Heart right ventricle (tissue), 16 donors: ENCODE measurements at regions not wholly inside any gene's neighbourhood (a gene's known extent, or its start where the extent isn't known, plus 50 kb on each side); places are given as distances from the start of the nearest gene placed in this dataset.

Source experiments
- ATAC-seq, 8 donors: fragments of 200-7000 bp; cut with Tn5 transposase; one replicate each; pipeline ENCODE4 v1.9.1; 2020; ENCODE audit warnings: mild to moderate bottlenecking in 8 of 8, moderate library complexity in 8 of 8, moderate number of reproducible peaks in 1 of 8
- DNase-seq, 2 donors: peaks; one replicate each; pipeline ENCODE4 v3.0.0-alpha.2; 2020
- H3K27ac ChIP-seq, 10 donors: fragments of 200-600 bp; sonication (generic) in 2 of 10; one replicate each; pipeline versions ENCODE4 v1.5.0 to v1.8.0; 2020 to 2022; ENCODE audit warnings: mild to moderate bottlenecking in 3 of 10
- H3K27me3 ChIP-seq, 7 donors: fragments of 200-600 bp; one replicate each; pipeline ENCODE4 v1.8.0; 2021 to 2022; ENCODE audit warnings: mild to moderate bottlenecking in 2 of 7
- H3K36me3 ChIP-seq, 9 donors: fragments of 200-600 bp; sonication (generic) in 1 of 9; one replicate each; pipeline versions ENCODE4 v1.5.0 to v1.8.0; 2020 to 2022; ENCODE audit warnings: mild to moderate bottlenecking in 2 of 9
- H3K4me1 ChIP-seq, 9 donors: fragments of 200-600 bp; sonication (generic) in 1 of 9; one replicate each; pipeline versions ENCODE4 v1.5.0 to v1.8.0; 2020 to 2022; ENCODE audit warnings: mild to moderate bottlenecking in 4 of 9
- H3K4me3 ChIP-seq, 10 donors: fragments of 200-600 bp; sonication (generic) in 2 of 10; one replicate each; pipeline versions ENCODE4 v1.5.0 to v1.8.0; 2020 to 2022; ENCODE audit warnings: mild to moderate bottlenecking in 7 of 10, moderate library complexity in 2 of 10
- H3K9me3 ChIP-seq, 11 donors: fragments of 200-600 bp in 10 of 11; sonication (generic) in 2 of 11; one replicate each; pipeline versions ENCODE4 v1.5.0 to v1.8.0; 2013 to 2022; ENCODE audit warnings: mild to moderate bottlenecking in 2 of 11, control low read depth in 1 of 11, moderate library complexity in 1 of 11
- WGBS, 2 donors: extraction: QIAGEN DNeasy Blood & Tissue Kit; methylation state at CpG; one replicate each; pipeline ENCODE4 v1.1.7; 2013; ENCODE audit warnings: inconsistent platforms in 1 of 2; 5-methylcytosine and 5-hydroxymethylcytosine counted together
- intact Hi-C, 10 donors: fragments of 100-400 bp; cut with DNase I; formaldehyde crosslinking; loops; one replicate each; pipeline versions ENCODE4 v1.11.1 to v1.14.2; 2022
- TF ChIP-seq, protein P1 (sequence below), 9 donors: fragments of 200-600 bp; sonication (generic) in 2 of 9; IDR thresholded peaks; one replicate each; pipeline versions ENCODE4 v1.5.0 to v1.8.0; 2021 to 2022; ENCODE audit warnings: antibody characterized with exemption in 9 of 9, mild to moderate bottlenecking in 5 of 9, moderate library complexity in 1 of 9
- donor health status: Arrhythmogenic right ventricular cardiomyopathy.
- donor health status: ischemic (EF 13 %, LVEDD 7.1; RV severe dilation, severe dysfunction).
- donor health status: healthy with polysubstance abuse.
- donor health status: DM: no; HTN: yes; CAD: no.
- donor health status: DM: no; HTN: no; CAD: no.
- donor health status: ischemic (EF 25% LVEDD 6.9; RV normal size, moderate dysfunction).
- donor health status: ischemic (EF 25% LVEDD 5.7; RV mildly dilated, moderate dysfunction).
- donor health status: healthy.
- donor health status: DM: yes; HTN: yes; CAD: no.
- donor health status: Ischemic cardiomyopathy.
- donor health status: ischemic (EF 35%, LVEDD 5.7; RV mildly dilated, moderate dysfunction).
- donor health status: nonischemic (EF 11% LVEDD 7.7; RV severe dilation, severe dysfunction).
- donor health status: DM: yes; HTN: yes; CAD: no.
- donor health status: PGD.
- donor health status: ischemic (EF 29% LVEDD 5.4; RV normal size, mild dysfunction).
- donor health status: nonischemic (EF 23%, LVEDD 6.1; RV moderate dilation, normal function).

DNA sequence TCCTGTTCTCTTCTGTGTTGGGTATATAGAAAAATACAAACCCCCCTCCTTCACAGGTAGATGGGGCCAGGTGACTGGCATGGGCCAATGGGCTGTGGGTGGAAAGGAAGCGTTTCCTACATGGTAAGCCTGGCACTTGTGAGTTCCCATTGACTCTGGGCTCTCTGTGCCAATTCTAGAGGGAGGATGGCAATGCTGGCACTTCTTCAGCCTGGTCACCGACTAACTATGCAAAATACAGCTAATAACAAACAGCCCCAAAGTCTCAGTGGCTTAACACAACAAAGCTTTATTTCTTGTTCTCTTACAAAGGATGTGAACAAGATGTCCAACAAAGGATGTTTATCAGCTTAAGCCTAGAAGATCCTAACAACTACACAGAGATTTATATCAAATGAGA lies 258.1 kb downstream of the SYK start:
- no peak for ATAC-seq
- intact Hi-C loops: loop anchor here in 1 of 10 donors (10.0 kb wide), 1 partner anchor 65 kb away; no protein-coding TSS in a partner anchor
- no peaks in the 10 kb centered on the region for H3K36me3 ChIP-seq
- 79 to 89% methylated on average over 2 of the region's 2 CpGs for WGBS, 2 donors
- H3K9me3 ChIP-seq: no peaks in the 10 kb centered on the region
- no peaks in the 10 kb centered on the region for H3K27me3 ChIP-seq
- peaks cover 2 to 34% (median 15%) of the 10 kb centered on the region in 9 donors for H3K4me1 ChIP-seq
- no peak overlapping the region for H3K4me3 ChIP-seq
- TF ChIP-seq, protein P1, sequence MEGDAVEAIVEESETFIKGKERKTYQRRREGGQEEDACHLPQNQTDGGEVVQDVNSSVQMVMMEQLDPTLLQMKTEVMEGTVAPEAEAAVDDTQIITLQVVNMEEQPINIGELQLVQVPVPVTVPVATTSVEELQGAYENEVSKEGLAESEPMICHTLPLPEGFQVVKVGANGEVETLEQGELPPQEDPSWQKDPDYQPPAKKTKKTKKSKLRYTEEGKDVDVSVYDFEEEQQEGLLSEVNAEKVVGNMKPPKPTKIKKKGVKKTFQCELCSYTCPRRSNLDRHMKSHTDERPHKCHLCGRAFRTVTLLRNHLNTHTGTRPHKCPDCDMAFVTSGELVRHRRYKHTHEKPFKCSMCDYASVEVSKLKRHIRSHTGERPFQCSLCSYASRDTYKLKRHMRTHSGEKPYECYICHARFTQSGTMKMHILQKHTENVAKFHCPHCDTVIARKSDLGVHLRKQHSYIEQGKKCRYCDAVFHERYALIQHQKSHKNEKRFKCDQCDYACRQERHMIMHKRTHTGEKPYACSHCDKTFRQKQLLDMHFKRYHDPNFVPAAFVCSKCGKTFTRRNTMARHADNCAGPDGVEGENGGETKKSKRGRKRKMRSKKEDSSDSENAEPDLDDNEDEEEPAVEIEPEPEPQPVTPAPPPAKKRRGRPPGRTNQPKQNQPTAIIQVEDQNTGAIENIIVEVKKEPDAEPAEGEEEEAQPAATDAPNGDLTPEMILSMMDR (IDR thresholded peaks at IDR 0.05): no peak
- DNase-seq: no peak
- H3K27ac ChIP-seq: peak overlapping the region in 1 of 10 donors; percentile 41

DNA sequence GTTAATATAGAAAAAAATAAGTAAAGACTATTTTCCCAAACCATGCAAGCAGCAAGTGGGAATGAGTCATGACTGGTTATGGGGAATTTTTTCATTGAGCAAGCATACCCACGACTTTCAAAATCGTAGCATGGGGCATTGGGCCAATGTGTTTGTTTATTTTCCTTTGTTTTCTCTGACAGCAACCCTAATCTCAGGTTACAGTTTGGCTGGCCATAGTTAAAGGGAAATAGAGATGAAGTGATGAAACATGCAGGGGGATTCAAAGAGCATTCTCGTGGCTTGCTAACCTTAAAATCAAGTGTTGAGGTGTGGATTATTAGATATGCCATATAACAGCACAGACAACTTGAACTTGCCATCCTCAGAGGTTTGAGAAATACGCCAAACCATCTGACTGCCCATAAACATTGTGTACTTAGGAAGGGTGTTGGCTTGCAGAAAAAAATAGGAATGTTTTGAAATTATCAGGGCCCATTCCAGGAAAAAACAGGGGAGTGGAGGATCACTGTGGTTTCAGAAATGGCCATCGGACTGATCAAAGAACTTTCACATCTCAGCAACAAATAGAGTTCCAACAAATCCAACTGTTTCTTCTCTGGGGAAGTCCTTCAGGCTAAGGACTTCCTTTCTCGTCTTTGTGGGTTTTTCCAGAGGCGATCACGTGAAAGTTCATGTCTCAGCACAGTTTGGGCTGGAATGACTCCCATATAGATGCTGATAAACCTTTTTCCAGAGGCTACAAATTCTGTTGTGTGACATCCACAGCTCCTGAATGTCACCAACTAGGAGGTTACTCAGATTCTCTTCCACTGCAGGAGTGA lies 259.1 kb downstream of the SYK start:
- H3K4me3 ChIP-seq: no peak overlapping the region
- no peaks in the 10 kb centered on the region for H3K36me3 ChIP-seq
- peak overlapping the region in 7 of 10 donors; percentile 3 to 53 (median 37) for H3K27ac ChIP-seq
- DNase-seq (peak in 1 of 2 donors; percentile 25), ATAC-seq (peak; percentile 38 to 72 (median 65))
- no peaks in the 10 kb centered on the region for H3K9me3 ChIP-seq
- TF ChIP-seq, protein P1 (IDR thresholded peaks at IDR 0.05): no peak
- peaks cover 2 to 34% (median 15%) of the 10 kb centered on the region in 9 donors for H3K4me1 ChIP-seq
- intact Hi-C loops: loop anchor here in 1 of 10 donors (10.0 kb wide), 1 partner anchor 64 kb away; no protein-coding TSS in a partner anchor
- WGBS, 2 donors: 27 to 34% methylated on average over 8 of the region's 8 CpGs
- no peaks in the 10 kb centered on the region for H3K27me3 ChIP-seq

DNA sequence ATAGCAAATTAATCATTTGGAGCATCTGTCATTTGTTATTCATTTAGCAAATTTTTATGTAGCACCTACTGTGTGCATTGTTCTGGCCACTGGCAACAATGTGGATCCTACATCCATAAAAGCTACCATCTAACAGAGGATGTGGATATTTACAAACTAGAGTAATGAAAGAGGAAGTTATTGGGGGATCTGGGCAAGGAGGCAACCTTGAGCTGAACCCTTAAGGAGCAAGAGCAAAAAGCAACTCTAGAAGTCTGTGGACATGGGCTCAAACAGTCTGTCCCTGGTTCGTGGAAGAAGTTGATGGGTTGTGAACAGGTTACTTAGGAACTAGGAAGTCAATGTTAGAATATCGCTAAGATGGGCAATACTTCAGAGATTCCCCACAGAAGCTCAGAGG lies 259.9 kb downstream of the SYK start:
- WGBS, 2 donors: 62 to 83% methylated on average over 2 of the region's 2 CpGs
- DNase-seq (no peak), ATAC-seq (no peak)
- no peaks in the 10 kb centered on the region for H3K27me3 ChIP-seq
- intact Hi-C loops: loop anchor here in 1 of 10 donors (10.0 kb wide), 1 partner anchor 63 kb away; no protein-coding TSS in a partner anchor
- H3K27ac ChIP-seq: peak overlapping the region in 3 of 10 donors; percentile 37 to 53 (median 41)
- H3K9me3 ChIP-seq: no peaks in the 10 kb centered on the region
- peaks cover 2 to 31% (median 15%) of the 10 kb centered on the region in 9 donors for H3K4me1 ChIP-seq
- TF ChIP-seq, protein P1 (IDR thresholded peaks at IDR 0.05): no peak
- no peaks in the 10 kb centered on the region for H3K36me3 ChIP-seq
- no peak overlapping the region for H3K4me3 ChIP-seq

DNA sequence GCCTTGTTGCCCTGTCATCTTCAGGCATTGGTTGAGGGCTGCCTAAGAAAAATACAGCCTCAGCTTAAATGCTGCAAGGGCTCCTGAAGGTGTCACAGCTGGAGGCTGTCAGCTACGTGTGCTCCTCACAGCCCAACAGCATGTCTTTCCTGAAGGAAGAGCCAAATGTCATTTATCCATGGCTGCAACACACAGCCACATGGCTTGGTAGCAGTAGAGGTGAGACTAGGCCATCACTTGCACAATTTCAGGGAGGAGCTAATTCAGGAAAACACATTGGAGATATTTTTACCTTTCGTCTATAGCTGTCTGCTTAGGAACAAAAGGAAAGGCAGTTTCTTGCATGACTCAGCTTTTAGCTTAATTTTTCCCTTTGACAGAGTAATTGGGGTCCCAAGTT lies 260.7 kb downstream of the SYK start:
- DNase-seq: no peak
- WGBS, 2 donors: 90 to 93% methylated on average over 2 of the region's 2 CpGs
- no peak overlapping the region for H3K27ac ChIP-seq

More for the DNA sequence above, 260.7 kb downstream of the SYK start:
- no peak for ATAC-seq
- Histone ChIP-seq H3K4me1 (peaks cover 2 to 29% (median 15%) of the 10 kb centered on the region in 9 donors), H3K4me3 (no peak overlapping the region), H3K9me3 (no peaks in the 10 kb centered on the region), H3K27me3 (no peaks in the 10 kb centered on the region), H3K36me3 (no peaks in the 10 kb centered on the region)
- intact Hi-C loops: loop anchor here in 1 of 10 donors (10.0 kb wide), 1 partner anchor 63 kb away; no protein-coding TSS in a partner anchor
- TF ChIP-seq, protein P1 (IDR thresholded peaks at IDR 0.05): no peak
